ENCODE measurements at regions not wholly inside any gene's neighbourhood (a gene's known extent, or its start where the extent isn't known, plus 50 kb on each side); places are given as distances from the start of the nearest gene placed in this dataset.

DNA sequence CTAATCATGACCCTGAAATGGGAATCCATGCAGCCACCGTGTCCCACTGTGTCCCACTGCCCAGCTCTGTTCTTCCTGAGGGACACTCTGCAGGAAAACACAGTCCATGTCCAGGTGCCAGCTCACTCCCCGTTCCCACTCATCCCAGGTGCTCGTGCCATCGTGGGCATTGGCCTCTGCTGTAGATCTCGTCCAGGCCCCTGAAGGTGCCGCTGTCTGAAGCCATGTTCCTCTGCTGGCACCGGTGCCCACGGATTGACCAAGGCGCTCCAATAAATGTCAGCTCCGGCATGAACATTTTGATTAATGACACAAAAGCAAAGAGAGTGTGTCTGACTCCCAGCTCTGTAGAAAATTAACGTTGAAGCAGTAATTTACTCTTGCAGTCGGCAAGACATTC, 280.1 kb upstream of the SALL3 start:
- DNase-seq (ENCODE audit: low spot score), result no peak

DNA sequence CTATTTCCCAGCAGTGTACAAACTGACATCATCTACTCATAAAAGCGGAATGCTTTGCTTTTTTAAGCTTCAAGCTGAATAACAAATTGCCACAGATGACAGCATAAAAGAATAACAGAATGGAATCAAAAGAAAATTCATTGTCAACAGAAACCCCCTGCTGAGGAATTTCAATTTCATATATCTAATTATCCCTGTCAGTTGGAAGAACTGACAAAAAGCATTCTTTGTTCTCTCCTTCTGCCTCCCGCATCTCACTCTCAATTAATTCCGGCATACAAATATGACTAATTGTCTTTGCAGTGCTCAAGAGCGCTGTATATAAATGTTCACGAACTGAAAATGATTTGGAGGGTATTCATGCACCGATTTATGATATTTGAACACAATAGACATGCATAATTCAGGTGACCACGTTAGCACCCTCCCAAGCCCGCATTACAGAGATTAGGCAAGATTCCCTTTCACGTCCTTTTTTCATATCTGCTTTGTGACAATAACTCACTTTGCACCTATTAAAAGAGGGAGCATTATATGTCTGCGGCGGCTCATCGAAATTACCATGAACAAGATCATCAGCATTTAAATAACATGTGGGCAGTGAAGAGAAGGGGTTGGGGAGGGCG, 277.7 kb upstream of the SALL3 start:
- no peak for DNase-seq (ENCODE audit: low spot score)

- DNase-seq (ENCODE audit: low spot score), result no peak
Observed at GRCh38 chr18:78703291-78703690, 276.3 kb upstream of the SALL3 start.

DNA sequence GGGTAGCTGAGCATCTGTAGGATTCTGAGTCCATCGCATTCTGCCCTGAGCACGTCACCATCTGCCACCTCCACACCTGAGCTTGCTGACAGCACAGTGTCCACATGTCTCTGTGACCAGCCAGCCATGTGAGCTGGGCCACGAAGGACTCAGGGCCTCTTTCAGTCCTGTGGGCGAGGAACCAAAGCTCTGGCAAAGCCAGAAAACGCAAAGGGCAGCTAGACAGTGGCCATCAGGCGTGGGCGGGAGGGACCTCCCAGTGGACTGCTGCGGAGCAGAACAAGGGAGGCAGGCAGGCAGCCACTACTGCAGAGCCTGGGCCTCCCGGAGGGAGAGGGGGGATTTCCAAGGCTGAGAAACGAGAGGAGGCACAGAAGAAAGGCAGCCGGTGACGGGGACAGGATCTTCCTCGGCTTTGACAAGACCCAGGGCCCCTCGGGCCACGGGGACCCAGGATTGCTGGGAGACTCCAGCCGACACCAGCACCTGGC, 274.6 kb upstream of the SALL3 start:
- DNase-seq (ENCODE audit: low spot score), result no peak

DNA sequence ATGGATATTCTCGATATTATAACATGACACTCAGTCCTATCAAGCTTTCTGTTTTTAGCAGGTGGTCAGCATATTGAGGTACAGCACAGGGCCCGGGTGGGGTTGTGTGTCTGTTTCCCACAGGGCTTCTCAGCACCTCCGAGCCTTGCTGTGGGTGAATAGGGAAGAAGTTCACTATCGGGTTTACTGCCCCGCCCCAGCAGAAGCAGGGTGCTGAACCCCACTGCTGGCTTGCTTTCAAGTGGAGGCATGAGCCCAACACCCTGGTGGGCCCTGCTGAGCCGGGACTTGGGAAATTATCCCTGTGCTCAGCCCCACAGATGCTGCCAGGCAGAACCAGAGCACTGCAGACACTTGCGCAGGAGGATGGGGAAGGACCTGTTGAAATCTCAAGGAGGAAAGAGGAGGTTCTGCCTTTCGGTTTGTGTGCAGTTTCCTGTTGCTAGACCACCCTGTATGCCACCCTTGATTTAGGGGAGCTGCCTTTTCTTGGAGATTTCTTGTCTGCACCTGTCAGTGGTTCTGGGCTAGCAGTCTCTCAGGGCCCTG, 270.3 kb upstream of the SALL3 start:
- DNase-seq (ENCODE audit: low spot score), result no peak

GRCh38 chr18:78711316-78711715, 268.3 kb upstream of the SALL3 start:
- DNase-seq (ENCODE audit: low spot score), result no peak

- DNase-seq (ENCODE audit: low spot score), result no peak
Observed at GRCh38 chr18:78711971-78712370, 267.6 kb upstream of the SALL3 start.

DNA sequence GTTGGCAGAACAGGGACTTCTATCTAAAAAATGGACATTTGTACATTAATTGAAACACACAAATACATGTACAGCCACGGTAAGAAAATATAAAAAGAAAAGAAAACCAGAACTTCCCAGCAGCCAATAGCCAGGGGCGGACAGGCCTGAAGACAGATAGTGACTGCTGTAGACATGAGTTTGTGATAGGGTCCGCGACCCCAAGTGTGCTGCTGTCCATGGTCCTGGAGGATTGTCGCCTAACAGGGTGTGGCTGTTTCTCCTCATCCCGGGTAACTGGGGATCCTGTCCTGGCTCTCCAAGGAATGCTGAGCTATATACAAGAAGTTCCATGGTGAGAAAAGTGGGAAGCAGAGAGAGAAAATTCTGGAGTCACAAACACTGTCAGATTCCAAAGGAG, 266.5 kb upstream of the SALL3 start:
- DNase-seq (ENCODE audit: low spot score), result no peak

DNA sequence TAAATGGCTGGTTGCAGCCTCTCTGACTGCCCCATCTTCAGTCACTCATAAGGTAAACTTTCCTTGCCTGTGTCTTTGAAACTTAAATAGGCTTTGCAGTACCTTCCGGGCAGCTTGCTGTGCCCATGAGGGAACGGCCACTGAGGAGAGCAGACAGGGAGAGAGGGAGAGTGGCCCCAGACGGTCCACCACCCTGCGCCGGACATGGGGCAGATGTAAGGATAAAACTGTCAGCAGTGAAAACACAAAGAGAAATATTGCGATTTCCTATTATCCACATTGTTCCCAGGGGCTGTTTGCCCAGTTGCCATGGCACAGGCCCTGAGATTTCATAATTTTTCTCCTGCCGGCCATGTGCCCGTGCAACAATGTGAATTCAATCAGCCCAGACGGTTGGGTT, 265.9 kb upstream of the SALL3 start:
- DNase-seq (ENCODE audit: low spot score), result no peak

- DNase-seq (ENCODE audit: low spot score), result no peak
Observed at GRCh38 chr18:78716022-78716421, 263.6 kb upstream of the SALL3 start.

DNA sequence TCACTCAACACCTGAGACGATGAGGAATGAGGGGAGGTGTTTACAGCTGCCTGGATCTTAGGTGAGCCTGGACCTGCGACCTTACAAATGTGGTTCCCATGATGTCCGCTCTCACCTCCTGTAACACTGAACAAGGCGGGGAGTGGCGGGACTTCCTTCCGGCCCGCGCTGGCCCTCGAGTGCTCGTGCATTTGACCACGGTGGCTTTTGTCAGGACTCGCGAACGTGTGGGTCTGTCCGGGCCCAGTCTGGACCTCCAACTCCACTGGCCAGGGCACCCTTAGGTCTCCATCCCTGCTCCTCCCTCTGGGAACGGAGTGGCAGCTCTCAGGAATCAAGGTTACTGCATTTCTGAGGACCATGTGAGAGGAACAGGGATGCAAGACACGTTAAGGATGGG, 263.0 kb upstream of the SALL3 start:
- DNase-seq (ENCODE audit: low spot score), result no peak

- DNase-seq (ENCODE audit: low spot score), result no peak
Observed at GRCh38 chr18:78717051-78717765, 262.4 kb upstream of the SALL3 start.

DNA sequence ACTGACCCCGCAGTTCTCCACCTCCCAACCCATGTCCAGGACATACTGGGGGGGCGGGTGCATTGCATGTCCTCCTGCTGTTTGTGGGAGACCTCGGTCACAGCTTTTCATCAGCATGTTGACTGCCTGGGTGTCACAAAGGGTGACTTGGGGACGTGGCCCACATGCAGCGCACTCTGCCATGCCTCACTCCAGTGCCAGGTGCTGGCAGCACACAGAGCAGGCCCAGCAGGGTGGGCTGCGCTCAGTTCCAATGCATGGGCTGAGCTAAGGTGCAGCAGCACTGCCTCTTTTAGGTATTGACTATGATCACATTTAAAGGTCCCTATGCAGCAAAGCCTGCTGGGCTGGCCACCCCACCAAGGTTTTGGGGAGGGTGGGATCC, 261.9 kb upstream of the SALL3 start:
- DNase-seq (ENCODE audit: low spot score), result no peak

GRCh38 chr18:78719821-78720220, 259.8 kb upstream of the SALL3 start:
- no peak for DNase-seq (ENCODE audit: low spot score)

DNA sequence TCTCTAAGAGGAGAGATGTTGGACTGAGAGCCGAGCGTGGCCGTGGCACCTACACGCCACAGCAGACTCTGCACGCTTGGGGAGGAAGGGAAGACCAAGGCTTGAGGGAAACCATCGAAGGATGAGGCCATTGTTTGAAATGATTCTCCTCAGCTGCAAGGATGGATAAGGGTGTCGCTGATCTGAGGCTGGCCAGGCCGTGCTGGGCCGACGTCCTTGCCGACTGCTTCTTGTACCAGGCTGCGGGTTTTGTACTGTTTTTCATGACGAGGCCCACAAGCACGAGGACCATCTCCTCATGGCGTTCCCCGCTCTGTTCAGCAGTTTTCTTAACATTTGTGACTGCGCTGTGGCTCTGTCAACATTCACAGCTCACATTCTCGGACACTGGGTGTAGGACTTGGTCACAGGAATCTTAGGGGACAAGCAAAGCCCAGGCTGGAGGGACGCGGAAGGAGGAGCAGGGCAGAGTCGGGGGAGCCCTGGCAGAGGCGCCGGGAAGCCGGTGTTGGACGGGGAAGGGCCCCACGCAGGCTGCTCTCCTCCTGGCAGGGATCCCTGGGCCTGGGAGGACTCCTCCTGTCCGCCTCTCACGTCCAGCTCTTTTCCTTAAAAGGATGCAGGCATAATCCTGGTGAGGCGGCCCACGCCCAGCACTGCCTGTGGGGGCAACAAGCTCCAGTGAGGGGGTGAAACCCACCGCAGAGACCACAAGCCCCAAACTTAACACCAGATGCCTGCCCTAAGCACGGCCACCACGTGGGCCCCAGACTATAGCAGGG, 259.0 kb upstream of the SALL3 start:
- no peak for DNase-seq (ENCODE audit: low spot score)

DNA sequence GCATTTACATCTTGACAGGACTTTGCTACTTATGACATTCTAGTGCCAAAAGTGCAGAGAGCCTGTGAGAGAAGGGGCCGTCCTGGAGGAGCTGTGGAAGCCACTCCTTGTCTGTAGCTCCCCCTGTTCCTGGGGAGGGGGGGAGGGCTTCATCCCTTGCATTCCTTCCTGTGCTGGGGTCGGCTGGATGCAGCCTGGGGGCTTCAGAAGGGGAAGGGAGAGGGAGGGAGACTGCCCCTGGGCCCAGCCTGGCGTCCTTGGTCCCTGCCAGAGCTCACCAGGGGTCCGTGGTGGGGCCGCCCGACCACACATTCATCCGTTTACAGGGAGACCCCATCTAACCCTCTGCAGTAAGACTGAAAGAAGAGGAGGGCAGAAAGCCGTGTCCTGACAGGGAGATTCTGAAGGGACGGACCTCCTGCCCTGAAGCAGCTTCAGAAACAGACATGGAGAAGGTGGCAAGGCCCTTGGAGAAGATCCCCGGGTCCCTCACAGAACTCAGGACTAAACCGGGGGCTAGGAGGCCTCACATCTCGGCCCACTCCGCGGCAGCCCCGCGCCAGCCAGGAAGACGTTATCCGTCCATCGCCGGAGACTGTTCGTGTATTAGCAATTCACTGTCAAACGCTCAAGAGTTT, 258.3 kb upstream of the SALL3 start:
- DNase-seq (ENCODE audit: low spot score), result no peak

DNA sequence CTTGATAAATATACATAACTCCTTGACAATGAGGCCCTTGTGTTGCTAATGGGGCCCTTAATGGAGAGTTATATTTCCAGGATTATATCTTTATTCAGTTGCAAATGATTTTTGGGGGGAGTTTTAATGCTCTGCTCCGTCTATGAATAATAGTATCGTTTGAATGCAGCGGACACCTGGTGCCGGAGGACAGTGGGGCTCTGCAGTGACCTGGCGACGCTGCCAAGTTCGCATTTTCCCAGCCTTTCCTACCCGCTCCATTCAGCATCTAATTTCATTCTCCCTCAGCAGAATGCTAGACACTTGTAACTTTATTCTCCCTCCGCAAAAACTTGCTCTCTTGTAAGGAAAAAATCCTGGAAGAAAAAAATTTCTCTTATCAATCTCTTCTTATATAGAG, 257.6 kb upstream of the SALL3 start:
- no peak for DNase-seq (ENCODE audit: low spot score)

GRCh38 chr18:78722386-78722785, 257.2 kb upstream of the SALL3 start:
- no peak for DNase-seq (ENCODE audit: low spot score)

DNA sequence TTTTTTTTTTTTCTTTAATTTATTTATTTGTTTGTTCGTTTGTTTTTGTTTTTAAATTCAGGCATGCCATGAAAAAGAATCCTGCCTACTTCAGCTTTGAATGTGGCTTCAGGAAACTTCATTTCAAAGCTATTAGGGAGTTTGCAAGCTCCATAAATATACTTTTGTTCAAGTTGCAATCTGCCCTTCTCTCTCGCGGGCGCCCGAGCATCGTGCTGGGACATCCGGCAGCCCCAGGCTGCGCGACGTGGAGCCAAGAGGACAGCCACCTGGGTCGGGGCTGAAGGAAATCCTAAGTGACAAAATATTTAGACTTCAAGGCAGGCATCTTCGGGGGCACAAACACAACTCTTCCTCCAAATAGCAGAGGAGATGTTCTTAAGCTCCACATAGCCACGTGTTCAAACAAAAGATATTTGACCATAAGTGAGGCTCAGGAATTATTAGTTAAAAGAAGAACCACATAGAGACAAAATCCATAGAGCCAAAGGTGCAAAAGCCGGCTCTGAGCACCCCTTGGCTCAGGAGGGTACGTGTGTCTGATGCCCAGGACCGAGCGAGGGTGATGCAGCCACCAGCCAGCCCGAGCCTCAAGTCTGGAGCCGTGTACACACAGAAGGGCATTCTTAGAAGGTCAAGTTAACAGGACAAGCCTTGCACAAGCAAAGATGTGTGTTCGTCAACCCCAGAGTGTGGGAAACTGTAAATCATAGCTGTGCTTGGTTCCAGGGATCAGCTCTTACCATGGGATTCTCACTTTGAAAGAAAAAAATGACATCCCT, 256.5 kb upstream of the SALL3 start:
- no peak for DNase-seq (ENCODE audit: low spot score)

- DNase-seq (ENCODE audit: low spot score), result no peak
Observed at GRCh38 chr18:78724214-78724914, 255.3 kb upstream of the SALL3 start.

DNA sequence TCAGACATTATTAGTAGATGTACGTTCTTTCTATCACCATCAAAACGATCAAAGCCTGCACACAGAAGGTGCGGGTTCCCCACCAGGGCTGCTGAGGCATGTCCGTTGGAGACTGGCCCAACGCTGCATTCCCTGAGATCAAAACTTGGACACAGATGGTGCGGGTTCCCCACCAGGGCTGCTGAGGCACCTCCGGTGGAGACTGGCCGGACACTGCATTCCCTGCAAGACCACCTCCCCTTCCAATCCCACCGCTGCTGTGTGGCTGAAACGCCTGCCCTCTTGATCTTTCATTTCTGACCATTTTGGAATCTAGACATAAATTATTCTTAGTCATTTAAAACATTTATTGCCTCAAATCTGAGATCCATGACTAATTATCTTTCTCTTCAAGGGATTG, 254.2 kb upstream of the SALL3 start:
- DNase-seq (ENCODE audit: low spot score), result no peak

Measured in germinal center (tissue), 1 donor.